COLO829 (cell line): ENCODE measurements at regions not wholly inside any gene's neighbourhood (a gene's known extent, or its start where the extent isn't known, plus 50 kb on each side); places are given as distances from the start of the nearest gene placed in this dataset.

Experiments used
- DNase-seq: peaks from one replicate; pipeline ENCODE4 v3.0.0; 2012; ENCODE audit warnings: low spot score

DNA sequence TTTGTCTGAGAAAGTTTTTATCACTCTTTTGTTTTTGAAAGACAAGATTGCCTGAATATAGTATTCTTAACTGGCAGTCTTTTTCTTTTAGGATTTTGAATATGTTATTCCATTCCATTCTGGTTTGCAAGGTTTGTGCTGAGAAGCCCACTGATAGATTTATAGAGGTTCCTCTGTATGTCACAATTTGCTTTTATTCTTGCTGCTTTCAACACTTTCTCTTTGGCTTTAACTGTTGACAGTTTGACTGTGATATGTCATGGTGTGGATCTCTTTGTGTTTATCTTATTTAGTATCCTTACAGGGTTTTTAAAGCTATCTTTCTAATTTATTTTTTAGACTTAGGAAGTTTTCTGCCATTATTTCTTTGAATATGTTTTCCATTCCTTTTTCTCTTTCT lies 331.2 kb upstream of the ATP11B start:
- DNase-seq = no peak

GRCh38 chr3:182464513-182465145 lies 328.7 kb upstream of the ATP11B start:
- DNase-seq = no peak

GRCh38 chr3:182465301-182466185 lies 327.8 kb upstream of the ATP11B start:
- no peak for DNase-seq

DNA sequence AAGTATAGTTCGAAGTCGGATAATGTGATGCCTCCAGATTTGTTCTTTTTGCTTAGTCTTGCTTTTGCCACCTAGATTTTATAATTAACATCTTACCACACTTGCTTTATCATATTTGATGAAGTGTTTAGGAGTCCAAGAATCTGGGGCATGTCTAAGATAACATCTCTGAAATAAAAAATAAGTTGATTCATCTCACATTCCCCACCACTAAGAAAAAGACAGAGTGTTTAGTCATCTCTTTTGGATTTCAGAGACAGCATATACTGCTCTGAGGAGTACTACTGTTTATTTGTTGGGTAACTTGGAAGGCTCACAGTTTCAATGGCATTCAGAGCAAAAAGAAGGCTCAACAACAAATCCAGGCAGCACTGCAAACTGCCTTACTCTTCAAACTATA lies 324.2 kb upstream of the ATP11B start:
- no peak for DNase-seq

DNA sequence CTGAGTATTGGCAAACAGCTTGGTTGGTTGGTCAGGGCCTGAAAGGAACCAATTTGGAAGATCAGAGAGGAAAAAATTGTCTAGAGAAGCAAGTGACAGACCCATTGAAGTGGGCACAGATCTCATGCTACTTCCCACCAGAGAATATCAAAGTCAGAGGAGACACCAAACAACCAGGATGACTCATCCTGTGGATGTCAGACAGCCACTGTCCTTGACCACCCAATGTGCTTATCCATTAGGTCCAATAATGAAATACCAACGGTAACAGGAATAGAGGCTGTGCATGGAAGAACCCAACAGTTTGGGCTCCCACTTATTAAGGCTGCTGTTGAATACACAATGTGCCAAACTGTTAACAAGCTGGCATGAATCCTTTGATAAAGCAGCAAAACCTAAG lies 323.1 kb upstream of the ATP11B start:
- DNase-seq = no peak

GRCh38 chr3:182473191-182473710 lies 320.1 kb upstream of the ATP11B start:
- DNase-seq = no peak

GRCh38 chr3:182478369-182478768 lies 314.9 kb upstream of the ATP11B start:
- no peak for DNase-seq

GRCh38 chr3:182479419-182480336 lies 313.6 kb upstream of the ATP11B start:
- peak; percentile 87 for DNase-seq

GRCh38 chr3:182482705-182483104 lies 310.6 kb upstream of the ATP11B start:
- no peak for DNase-seq

GRCh38 chr3:182484682-182485081 lies 308.6 kb upstream of the ATP11B start:
- DNase-seq = no peak

DNA sequence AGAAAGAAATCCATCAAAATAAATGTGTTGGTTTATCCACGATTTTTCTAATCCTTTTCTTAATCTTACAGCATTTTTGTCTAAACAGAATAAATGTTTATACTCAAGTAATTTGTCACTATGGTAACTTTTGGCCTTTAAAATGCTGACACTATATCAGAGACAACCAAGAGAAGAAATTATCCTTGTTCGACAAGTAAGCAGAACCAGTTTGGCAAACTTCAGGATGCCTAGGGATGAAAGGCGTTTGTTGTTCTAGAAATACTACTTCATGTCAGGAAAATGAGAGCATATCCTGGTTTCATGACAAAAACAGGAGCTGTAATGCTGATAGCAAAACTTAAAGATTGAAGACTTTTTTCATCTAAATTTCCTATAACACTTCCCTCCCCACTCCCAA lies 308.0 kb upstream of the ATP11B start:
- DNase-seq = peak; percentile 69

- no peak for DNase-seq
These were observed 306.8 kb upstream of the ATP11B start for GRCh38 chr3:182486463-182486862.

GRCh38 chr3:182487143-182487542 lies 306.2 kb upstream of the ATP11B start:
- no peak for DNase-seq

DNA sequence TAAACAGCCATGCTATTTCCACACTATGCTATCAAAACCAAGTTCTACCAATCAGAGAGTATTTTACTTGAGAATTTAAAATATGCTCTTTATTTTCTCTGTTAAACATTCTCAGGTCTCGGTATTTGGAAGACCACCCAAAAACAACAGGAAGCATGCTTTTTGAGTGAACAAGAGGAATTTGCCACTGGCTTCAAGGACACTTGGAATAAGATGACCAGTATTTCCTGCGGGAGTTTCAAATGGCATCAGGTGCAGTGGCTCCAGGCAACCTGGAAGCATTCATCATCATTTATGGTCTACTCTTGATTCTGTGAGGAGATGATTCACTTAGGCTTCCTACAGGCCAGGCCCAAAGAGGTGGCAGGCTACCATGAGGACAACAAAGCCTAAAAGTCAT lies 305.7 kb upstream of the ATP11B start:
- no peak for DNase-seq

DNA sequence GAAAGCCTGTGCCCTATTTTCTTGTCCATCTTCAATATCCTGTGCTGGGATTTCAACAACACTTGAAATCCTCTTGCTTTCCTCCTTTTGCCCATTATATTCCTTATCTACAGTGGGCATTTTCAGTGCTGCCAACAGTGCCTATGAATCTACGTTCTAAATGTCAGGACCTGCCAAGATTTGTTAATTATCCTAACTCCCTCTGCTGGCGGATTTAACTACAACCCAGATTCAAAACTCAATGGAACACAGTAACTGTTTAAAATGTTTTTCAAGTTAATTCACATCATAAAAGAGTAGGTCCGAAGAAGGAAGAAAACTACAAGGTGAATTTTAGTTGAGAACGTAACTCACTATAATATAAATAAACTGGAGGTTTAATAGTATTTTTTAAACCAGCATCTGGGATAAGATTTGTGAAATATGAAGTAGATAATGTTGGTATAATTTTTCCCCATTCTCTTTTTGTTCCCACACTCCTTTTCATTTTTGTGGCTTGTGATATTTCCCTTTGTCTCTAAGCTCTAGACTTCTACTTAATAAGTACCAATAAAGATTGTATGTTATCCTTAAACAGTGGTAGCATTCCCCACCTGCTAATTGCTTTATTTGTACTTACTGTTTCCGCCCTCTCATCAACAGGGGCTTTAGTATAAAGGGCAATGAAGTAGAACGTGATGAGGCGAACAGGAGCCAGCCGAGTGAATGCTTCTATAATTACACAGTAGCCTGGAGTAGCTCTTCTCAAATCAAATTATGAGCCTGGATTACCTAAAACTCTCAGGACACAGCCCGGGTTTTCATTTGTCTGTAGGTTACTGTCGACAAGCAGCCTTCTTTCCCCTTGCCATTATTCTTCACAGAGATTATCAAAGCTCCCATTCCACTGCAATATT lies 302.5 kb upstream of the ATP11B start:
- DNase-seq = peak; percentile 70

DNA sequence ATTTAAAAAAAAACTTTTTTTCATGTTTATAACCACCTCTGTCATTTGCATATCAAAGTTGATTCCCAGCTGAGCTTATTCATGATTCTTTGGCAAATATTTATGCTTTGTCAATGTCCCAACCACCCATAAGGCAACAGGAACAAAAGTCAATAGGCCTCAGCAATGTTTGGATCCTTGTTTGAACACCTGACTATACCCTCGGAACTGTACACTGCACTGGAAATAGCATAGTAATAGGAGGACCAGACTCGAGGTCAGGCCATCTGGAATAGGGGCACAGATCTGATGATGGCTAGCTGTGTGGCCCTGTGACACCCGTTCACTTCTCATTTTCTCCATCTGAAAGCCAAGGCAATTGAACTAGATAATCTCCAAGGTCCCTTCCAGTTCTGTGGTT lies 301.7 kb upstream of the ATP11B start:
- DNase-seq = no peak

DNA sequence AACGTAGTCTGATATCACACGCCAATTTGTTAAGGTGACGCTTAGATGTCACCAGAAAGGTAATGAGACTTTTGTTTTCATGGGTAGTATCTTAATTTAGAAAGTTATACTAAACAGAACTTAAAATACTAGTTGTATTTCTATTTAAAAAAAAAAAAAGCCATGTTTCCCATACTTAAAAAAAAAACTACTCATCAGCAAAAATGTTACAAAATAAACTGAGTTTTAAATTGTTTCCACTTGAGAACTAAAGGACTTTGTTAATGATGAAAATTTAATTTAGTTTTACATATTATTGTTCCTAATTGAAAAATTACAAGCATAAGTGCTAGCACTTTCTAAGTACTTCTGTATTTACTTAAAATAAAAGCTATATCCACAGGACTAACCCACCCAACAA lies 300.8 kb upstream of the ATP11B start:
- DNase-seq = no peak

- no peak for DNase-seq
These were observed 293.0 kb upstream of the ATP11B start for GRCh38 chr3:182500289-182500688.

DNA sequence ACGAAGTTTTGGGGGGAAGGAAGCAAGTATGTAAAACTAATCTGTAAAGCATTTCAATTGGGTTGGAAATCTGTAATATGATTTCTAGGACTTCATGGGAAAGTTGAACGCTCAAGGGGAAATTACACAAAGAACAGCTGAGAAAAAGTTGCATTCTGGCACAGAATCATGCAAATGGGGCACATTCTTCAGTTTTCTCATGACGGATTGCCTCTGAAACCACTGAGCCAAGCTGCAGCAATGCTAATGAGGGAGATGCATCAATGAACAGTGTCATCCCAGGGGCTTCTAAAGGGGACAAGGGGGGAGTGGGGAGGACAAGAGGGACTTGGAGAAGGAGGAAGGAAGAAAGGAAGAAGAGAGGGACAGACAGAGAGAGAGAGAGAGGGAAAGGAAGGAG lies 291.4 kb upstream of the ATP11B start:
- DNase-seq = no peak

DNA sequence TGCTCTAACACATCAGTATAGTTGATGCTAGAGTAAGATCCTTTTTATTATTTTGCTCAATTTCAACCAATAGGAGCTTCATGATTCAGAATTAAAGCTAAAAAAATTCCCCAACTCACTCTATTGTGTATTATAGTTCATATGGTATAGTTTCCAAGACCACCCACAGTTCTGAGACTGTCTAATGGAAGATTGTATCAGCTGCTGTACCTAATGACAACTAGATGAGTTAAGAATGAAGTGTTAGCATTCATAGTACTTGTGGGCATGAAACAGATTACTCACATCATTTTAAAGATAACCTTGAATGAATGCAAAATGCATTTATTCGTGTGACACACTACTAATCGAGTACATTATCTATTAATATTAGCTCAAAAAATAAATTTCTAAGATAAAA lies 289.9 kb upstream of the ATP11B start:
- DNase-seq = no peak
